ENCODE measurements at regions not wholly inside any gene's neighbourhood (a gene's known extent, or its start where the extent isn't known, plus 50 kb on each side); places are given as distances from the start of the nearest gene placed in this dataset.

DNA sequence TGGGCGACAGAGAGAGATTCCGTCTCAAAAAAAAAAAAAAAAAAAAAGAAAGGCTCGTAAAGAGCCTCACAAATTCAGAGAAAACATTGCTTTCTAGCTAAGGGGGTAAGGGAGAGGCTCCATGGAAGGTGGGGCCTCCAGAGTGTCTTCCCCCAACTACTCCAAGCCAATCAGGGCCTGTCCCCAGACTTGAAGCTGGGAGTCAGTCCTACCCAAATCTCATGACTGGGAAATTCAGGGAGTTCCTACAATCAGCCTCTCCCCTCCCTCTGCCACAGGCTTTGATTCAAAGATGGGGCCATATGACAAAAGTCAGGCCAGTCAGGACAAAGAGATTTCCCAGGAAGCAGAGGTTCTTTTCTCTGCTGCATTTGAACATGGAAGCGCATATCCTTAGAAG lies 63.0 kb upstream of the NUP160 start:
- DNase-seq (ENCODE audit: low read depth in 1 of 2, low spot score in 1 of 2), result no peak
- no peak overlapping the region for H3K27ac ChIP-seq (replicated peaks)
- no peak overlapping the region for H3K4me3 ChIP-seq (replicated peaks; ENCODE audit: insufficient read depth, low read length)
- no peaks in the 10 kb centered on the region for H3K27me3 ChIP-seq (ENCODE audit: insufficient read depth, poor library complexity, severe bottlenecking)
- TF ChIP-seq, protein P1, sequence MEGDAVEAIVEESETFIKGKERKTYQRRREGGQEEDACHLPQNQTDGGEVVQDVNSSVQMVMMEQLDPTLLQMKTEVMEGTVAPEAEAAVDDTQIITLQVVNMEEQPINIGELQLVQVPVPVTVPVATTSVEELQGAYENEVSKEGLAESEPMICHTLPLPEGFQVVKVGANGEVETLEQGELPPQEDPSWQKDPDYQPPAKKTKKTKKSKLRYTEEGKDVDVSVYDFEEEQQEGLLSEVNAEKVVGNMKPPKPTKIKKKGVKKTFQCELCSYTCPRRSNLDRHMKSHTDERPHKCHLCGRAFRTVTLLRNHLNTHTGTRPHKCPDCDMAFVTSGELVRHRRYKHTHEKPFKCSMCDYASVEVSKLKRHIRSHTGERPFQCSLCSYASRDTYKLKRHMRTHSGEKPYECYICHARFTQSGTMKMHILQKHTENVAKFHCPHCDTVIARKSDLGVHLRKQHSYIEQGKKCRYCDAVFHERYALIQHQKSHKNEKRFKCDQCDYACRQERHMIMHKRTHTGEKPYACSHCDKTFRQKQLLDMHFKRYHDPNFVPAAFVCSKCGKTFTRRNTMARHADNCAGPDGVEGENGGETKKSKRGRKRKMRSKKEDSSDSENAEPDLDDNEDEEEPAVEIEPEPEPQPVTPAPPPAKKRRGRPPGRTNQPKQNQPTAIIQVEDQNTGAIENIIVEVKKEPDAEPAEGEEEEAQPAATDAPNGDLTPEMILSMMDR (IDR thresholded peaks at IDR 0.05; ENCODE audit: insufficient read depth, low read length), result no peak
- TF ChIP-seq SPI1 (IDR thresholded peaks at IDR 0.05; ENCODE audit: borderline replicate concordance, low read depth) (no peak), GABPA (IDR thresholded peaks at IDR 0.05; ENCODE audit: low read depth) (no peak)

DNA sequence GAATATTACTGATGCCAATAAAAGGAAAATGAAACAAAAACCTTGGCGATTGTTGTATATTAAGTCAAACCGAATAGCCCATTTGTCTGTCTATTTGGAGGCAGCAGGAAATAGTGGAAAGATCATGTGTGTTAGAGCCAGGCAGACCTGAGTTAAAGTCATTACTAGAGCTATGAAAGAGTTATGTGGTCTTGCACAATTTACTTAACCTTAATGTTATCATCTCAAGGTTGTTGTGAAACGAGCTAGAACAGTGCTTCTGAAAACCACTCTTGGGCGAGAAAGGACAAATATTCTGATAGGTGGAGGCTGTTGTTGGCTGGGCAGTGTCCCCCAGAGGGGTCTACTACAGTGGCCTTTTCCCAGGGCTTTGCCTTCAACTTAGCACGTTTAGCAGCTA lies 60.0 kb upstream of the NUP160 start:
- DNase-seq (ENCODE audit: low read depth in 1 of 2, low spot score in 1 of 2), result peak; percentile 70 to 72
- H3K27me3 ChIP-seq (ENCODE audit: insufficient read depth, poor library complexity, severe bottlenecking), result no peaks in the 10 kb centered on the region
- peak overlapping the region; percentile 22 for H3K27ac ChIP-seq (replicated peaks)
- TF ChIP-seq SPI1 (IDR thresholded peaks at IDR 0.05; ENCODE audit: borderline replicate concordance, low read depth) (no peak), POLR2AphosphoS5 (IDR thresholded peaks at IDR 0.05; ENCODE audit: low read depth) (no peak), GABPA (IDR thresholded peaks at IDR 0.05; ENCODE audit: low read depth) (no peak)
- TF ChIP-seq, protein P2, sequence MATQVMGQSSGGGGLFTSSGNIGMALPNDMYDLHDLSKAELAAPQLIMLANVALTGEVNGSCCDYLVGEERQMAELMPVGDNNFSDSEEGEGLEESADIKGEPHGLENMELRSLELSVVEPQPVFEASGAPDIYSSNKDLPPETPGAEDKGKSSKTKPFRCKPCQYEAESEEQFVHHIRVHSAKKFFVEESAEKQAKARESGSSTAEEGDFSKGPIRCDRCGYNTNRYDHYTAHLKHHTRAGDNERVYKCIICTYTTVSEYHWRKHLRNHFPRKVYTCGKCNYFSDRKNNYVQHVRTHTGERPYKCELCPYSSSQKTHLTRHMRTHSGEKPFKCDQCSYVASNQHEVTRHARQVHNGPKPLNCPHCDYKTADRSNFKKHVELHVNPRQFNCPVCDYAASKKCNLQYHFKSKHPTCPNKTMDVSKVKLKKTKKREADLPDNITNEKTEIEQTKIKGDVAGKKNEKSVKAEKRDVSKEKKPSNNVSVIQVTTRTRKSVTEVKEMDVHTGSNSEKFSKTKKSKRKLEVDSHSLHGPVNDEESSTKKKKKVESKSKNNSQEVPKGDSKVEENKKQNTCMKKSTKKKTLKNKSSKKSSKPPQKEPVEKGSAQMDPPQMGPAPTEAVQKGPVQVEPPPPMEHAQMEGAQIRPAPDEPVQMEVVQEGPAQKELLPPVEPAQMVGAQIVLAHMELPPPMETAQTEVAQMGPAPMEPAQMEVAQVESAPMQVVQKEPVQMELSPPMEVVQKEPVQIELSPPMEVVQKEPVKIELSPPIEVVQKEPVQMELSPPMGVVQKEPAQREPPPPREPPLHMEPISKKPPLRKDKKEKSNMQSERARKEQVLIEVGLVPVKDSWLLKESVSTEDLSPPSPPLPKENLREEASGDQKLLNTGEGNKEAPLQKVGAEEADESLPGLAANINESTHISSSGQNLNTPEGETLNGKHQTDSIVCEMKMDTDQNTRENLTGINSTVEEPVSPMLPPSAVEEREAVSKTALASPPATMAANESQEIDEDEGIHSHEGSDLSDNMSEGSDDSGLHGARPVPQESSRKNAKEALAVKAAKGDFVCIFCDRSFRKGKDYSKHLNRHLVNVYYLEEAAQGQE (IDR thresholded peaks at IDR 0.05; ENCODE audit: insufficient replicate concordance, low read depth), result no peak
- TF ChIP-seq, protein P1 (IDR thresholded peaks at IDR 0.05; ENCODE audit: insufficient read depth, low read length), result no peak
- no peak overlapping the region for H3K4me3 ChIP-seq (replicated peaks; ENCODE audit: insufficient read depth, low read length)

DNA sequence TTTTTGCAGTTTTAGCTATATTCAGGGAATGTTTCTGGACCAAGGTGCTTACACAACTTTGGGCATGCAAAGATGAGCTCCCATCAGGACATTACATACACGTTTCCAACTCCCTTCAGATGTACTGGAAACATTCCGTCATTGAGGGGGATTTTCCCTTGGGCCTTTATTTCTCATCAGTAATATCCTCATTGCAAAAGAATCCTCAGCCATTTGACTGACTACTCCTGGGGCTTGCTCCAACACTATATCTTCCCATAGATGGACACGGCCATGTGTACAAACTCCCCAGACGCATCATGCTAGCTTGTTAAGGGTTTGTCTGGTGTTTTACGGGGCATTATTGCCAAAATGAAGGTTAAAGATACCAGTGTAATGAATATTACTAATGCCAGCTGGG lies 59.3 kb upstream of the NUP160 start:
- no peak overlapping the region for H3K4me3 ChIP-seq (replicated peaks; ENCODE audit: insufficient read depth, low read length)
- no peak for TF ChIP-seq SPI1 (IDR thresholded peaks at IDR 0.05; ENCODE audit: borderline replicate concordance, low read depth)
- TF ChIP-seq, protein P2 (IDR thresholded peaks at IDR 0.05; ENCODE audit: insufficient replicate concordance, low read depth), result no peak
- TF ChIP-seq, protein P1 (IDR thresholded peaks at IDR 0.05; ENCODE audit: insufficient read depth, low read length), result no peak
- no peak for TF ChIP-seq POLR2AphosphoS5 (IDR thresholded peaks at IDR 0.05; ENCODE audit: low read depth)
- TF ChIP-seq GABPA (IDR thresholded peaks at IDR 0.05; ENCODE audit: low read depth), result no peak
- no peaks in the 10 kb centered on the region for H3K27me3 ChIP-seq (ENCODE audit: insufficient read depth, poor library complexity, severe bottlenecking)
- H3K27ac ChIP-seq (replicated peaks), result no peak overlapping the region
- no peak for DNase-seq (ENCODE audit: low read depth in 1 of 2, low spot score in 1 of 2)

DNA sequence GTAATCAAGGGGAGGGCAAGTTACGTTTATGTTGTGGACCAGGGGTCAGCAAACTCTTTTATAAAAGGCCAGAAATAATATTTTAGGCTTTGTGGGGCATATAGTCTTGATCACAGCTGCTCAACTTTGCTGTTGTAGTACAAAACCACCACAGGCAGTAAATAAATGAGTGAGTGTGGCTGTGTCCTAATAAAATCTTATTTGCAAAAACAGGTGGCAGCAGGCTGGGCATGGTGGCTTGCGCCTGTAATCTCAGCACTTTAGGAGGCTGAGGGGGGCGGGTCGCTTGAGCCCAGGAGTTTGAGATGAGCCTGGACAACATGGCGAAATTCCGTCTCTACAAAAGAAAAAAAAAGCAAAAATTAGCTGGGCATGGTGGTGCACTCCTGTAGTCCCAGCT lies 57.9 kb upstream of the NUP160 start:
- no peak for DNase-seq (ENCODE audit: low read depth in 1 of 2, low spot score in 1 of 2)
- TF ChIP-seq GABPA (IDR thresholded peaks at IDR 0.05; ENCODE audit: low read depth) (no peak), POLR2AphosphoS5 (IDR thresholded peaks at IDR 0.05; ENCODE audit: low read depth) (no peak), SPI1 (IDR thresholded peaks at IDR 0.05; ENCODE audit: borderline replicate concordance, low read depth) (no peak)
- TF ChIP-seq, protein P2 (IDR thresholded peaks at IDR 0.05; ENCODE audit: insufficient replicate concordance, low read depth), result no peak
- TF ChIP-seq, protein P1 (IDR thresholded peaks at IDR 0.05; ENCODE audit: insufficient read depth, low read length), result no peak
- H3K27ac ChIP-seq (replicated peaks), result peak overlapping the region; percentile 70
- no peaks in the 10 kb centered on the region for H3K27me3 ChIP-seq (ENCODE audit: insufficient read depth, poor library complexity, severe bottlenecking)
- no peak overlapping the region for H3K4me3 ChIP-seq (replicated peaks; ENCODE audit: insufficient read depth, low read length)

Data from HL-60 (cell line).